ENCODE measurements at regions not wholly inside any gene's neighbourhood (a gene's known extent, or its start where the extent isn't known, plus 50 kb on each side); places are given as distances from the start of the nearest gene placed in this dataset.

- DNase-seq, result no peak
Measured at GRCh38 chr17:62880120-62880519, 72.0 kb upstream of the MARCHF10 start.

- no peak for DNase-seq
Measured at GRCh38 chr17:62876673-62877405, 68.7 kb upstream of the MARCHF10 start.

- no peak for DNase-seq
Measured at GRCh38 chr17:62876063-62876462, 67.9 kb upstream of the MARCHF10 start.

DNA sequence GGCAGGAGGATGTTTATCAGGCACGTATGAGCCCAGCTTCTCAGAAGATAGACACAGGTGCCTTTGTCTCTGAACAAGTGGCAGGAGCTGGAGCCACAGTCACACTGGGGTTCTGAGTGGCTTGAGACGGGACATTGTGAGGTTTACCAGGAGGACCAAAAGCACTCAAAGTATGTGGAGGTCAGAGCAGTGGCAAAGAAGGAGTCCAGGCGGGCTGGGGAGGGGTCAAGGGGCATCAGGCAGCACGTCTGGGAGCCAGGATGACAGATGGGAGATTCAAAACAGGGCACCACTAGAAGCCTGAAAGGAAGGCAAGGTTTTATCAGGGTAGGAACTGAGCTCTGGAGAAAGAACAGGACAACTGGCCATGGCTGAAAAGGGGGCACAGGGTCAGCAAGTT, 67.2 kb upstream of the MARCHF10 start:
- DNase-seq, result no peak

- no peak for DNase-seq
Measured at GRCh38 chr17:62871291-62871690, 63.2 kb upstream of the MARCHF10 start.

- DNase-seq, result no peak
Measured at GRCh38 chr17:62870552-62870971, 62.4 kb upstream of the MARCHF10 start.

GRCh38 chr17:62870030-62870541, 62.0 kb upstream of the MARCHF10 start:
- DNase-seq, result no peak

DNA sequence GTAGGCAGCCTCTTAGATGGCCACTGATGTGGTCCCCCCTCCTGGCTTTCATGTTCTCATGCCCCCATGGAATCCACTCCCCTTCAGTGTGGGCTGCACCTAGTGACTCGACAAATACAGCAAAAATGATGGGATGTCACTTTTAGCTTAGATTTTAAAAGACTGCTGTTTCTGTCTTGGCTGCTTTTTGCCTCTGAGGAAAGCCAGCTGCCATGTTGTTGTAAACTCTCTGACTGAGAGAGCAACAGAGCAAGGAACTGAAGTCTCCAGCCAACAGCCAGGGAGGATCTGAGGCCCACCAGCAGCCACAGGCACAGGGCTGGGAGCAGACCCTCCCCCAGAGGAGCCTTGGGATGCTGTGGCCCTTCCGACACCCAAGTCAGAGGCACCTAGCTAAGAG, 60.6 kb upstream of the MARCHF10 start:
- no peak for DNase-seq

GRCh38 chr17:62868008-62868407, 59.9 kb upstream of the MARCHF10 start:
- no peak for DNase-seq

DNA sequence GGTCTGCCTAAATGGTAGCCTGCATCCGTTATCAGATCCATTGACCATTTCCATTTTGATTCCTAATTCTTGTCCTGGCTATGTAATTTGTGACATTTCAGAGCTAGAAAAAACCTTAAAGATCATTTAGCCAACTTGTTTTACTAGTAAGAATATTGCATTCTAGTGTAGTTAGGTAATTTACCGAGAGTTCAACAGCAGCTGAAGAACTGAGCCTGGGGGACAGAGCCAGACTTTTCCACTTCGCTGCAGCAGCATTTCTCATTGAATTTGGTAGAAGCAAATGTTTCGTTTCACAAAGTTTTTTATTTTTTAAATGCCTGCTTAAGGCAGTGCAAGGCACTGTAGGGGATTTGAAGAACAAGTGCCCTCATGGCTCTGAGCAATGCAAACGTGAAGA, 59.2 kb upstream of the MARCHF10 start:
- no peak for DNase-seq

- no peak for DNase-seq
Measured at GRCh38 chr17:62866471-62866870, 58.4 kb upstream of the MARCHF10 start.

GRCh38 chr17:62865586-62865985, 57.5 kb upstream of the MARCHF10 start:
- DNase-seq, result no peak

- DNase-seq, result no peak
Measured at GRCh38 chr17:62862251-62862650, 54.1 kb upstream of the MARCHF10 start.

- DNase-seq, result no peak
Measured at GRCh38 chr17:62860962-62861873, 53.1 kb upstream of the MARCHF10 start.

DNA sequence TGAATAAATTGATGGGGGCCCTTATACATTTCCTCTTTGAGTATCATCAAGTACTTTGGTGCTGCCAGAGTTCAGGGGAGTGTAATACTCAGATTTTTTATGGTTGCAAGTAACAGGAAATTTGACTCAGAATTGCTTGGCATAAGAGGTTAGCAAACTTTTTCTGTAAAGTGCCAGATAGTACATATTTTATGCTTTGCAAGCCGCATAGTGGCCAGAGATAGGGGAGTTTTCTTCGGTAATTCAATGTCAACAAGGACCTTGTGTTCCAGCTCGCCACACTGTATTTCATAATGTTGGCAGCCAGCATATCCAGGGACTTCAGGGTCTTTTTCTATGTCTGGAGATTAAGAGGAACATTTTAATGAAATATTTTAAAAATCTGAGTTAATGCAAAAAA, 51.0 kb upstream of the MARCHF10 start:
- DNase-seq, result no peak
